Ascending aorta (tissue), 2 donors: ENCODE measurements at regions not wholly inside any gene's neighbourhood (a gene's known extent, or its start where the extent isn't known, plus 50 kb on each side); places are given as distances from the start of the nearest gene placed in this dataset.

ENCODE experiments used
- DNase-seq, 2 donors: peaks; one replicate each; pipeline ENCODE4 v3.0.0-alpha.2; 2019; ENCODE audit warnings: low spot score in 2 of 2
- H3K27ac ChIP-seq, 2 donors: fragments of 200-600 bp; sonication (generic); one replicate each; pipeline ENCODE4 v1.5.1; 2016 to 2017; ENCODE audit warnings: mild to moderate bottlenecking in 1 of 2
- H3K27me3 ChIP-seq: fragments of 200-600 bp; sonication (generic); one replicate; pipeline ENCODE4 v1.5.1; 2017
- H3K36me3 ChIP-seq, 2 donors: fragments of 200-600 bp; sonication (generic); one replicate each; pipeline ENCODE4 v1.5.1; 2016
- H3K4me1 ChIP-seq, 2 donors: fragments of 200-600 bp; sonication (generic); one replicate each; pipeline ENCODE4 v1.5.1; 2016 to 2017; ENCODE audit warnings: mild to moderate bottlenecking in 1 of 2
- H3K4me3 ChIP-seq, 2 donors: fragments of 200-600 bp; sonication (generic); one replicate each; pipeline ENCODE4 v1.5.1; 2016 to 2017; ENCODE audit warnings: mild to moderate bottlenecking in 1 of 2
- H3K9me3 ChIP-seq, 2 donors: fragments of 200-600 bp; sonication (generic); one replicate each; pipeline ENCODE4 v1.5.1; 2016
- CTCF ChIP-seq, 3 experiments: fragments of 200-600 bp in 2 of 3; fragments of 450-650 bp in 1 of 3; sonication (generic) in 2 of 3; IDR thresholded peaks; one replicate each; pipeline ENCODE4 v1.5.1; 2016 to 2019; ENCODE audit warnings: antibody characterized with exemption in 3 of 3, mild to moderate bottlenecking in 1 of 3, moderate library complexity in 1 of 3
- intact Hi-C: fragments of 100-400 bp; cut with DNase I; formaldehyde crosslinking; loops from one replicate; pipeline ENCODE4 v1.15.1; 2023

GRCh38 chr13:74975111-74975510 is 506.9 kb downstream of the TBC1D4 start:
- no peaks in the 10 kb centered on the region for H3K4me1 ChIP-seq
- intact Hi-C loops: no loop called here
- no peak for TF ChIP-seq CTCF (IDR thresholded peaks at IDR 0.05)
- H3K9me3 ChIP-seq: no peaks in the 10 kb centered on the region
- H3K4me3 ChIP-seq: no peak overlapping the region
- DNase-seq: no peak
- no peak overlapping the region for H3K27ac ChIP-seq
- no peaks in the 10 kb centered on the region for H3K36me3 ChIP-seq
- H3K27me3 ChIP-seq: no peaks in the 10 kb centered on the region

GRCh38 chr13:74973935-74974879 is 507.8 kb downstream of the TBC1D4 start:
- no peak for TF ChIP-seq CTCF (IDR thresholded peaks at IDR 0.05)
- intact Hi-C loops: no loop called here
- H3K4me3 ChIP-seq: no peak overlapping the region
- H3K4me1 ChIP-seq: no peaks in the 10 kb centered on the region
- H3K36me3 ChIP-seq: no peaks in the 10 kb centered on the region
- no peaks in the 10 kb centered on the region for H3K9me3 ChIP-seq
- no peak overlapping the region for H3K27ac ChIP-seq
- H3K27me3 ChIP-seq: no peaks in the 10 kb centered on the region
- DNase-seq: no peak

- no peaks in the 10 kb centered on the region for H3K9me3 ChIP-seq
- no peak for DNase-seq
- TF ChIP-seq CTCF (IDR thresholded peaks at IDR 0.05): no peak
- no peaks in the 10 kb centered on the region for H3K4me1 ChIP-seq
- H3K27me3 ChIP-seq: no peaks in the 10 kb centered on the region
- no peak overlapping the region for H3K4me3 ChIP-seq
- intact Hi-C loops: no loop called here
- H3K27ac ChIP-seq: no peak overlapping the region
- no peaks in the 10 kb centered on the region for H3K36me3 ChIP-seq
Measured at GRCh38 chr13:74969419-74969818, 512.5 kb downstream of the TBC1D4 start.

GRCh38 chr13:74966814-74967424 is 515.0 kb downstream of the TBC1D4 start:
- H3K9me3 ChIP-seq: no peaks in the 10 kb centered on the region
- intact Hi-C loops: no loop called here
- no peaks in the 10 kb centered on the region for H3K27me3 ChIP-seq
- H3K36me3 ChIP-seq: no peaks in the 10 kb centered on the region
- DNase-seq: no peak
- no peak overlapping the region for H3K4me3 ChIP-seq
- no peak for TF ChIP-seq CTCF (IDR thresholded peaks at IDR 0.05)
- no peak overlapping the region for H3K27ac ChIP-seq
- H3K4me1 ChIP-seq: no peaks in the 10 kb centered on the region

GRCh38 chr13:74966275-74966674 is 515.7 kb downstream of the TBC1D4 start:
- intact Hi-C loops: no loop called here
- H3K4me1 ChIP-seq: no peaks in the 10 kb centered on the region
- H3K9me3 ChIP-seq: no peaks in the 10 kb centered on the region
- no peak overlapping the region for H3K27ac ChIP-seq
- H3K27me3 ChIP-seq: no peaks in the 10 kb centered on the region
- H3K4me3 ChIP-seq: no peak overlapping the region
- DNase-seq: no peak
- TF ChIP-seq CTCF (IDR thresholded peaks at IDR 0.05): no peak
- no peaks in the 10 kb centered on the region for H3K36me3 ChIP-seq
